GM06990 (cell line): ENCODE measurements at regions not wholly inside any gene's neighbourhood (a gene's known extent, or its start where the extent isn't known, plus 50 kb on each side); places are given as distances from the start of the nearest gene placed in this dataset.
"Not testable (repeated sequence)": the region's sequence is repeated elsewhere in the genome, so short reads cannot be mapped to it uniquely, and the experiment has no call there.

Experiments used
- DNase-seq: peaks from one replicate; pipeline ENCODE4 v3.0.0-alpha.2; 2011; ENCODE audit not compliant: insufficient read length; ENCODE audit errors: extremely low read depth
- H3K27me3 ChIP-seq: replicated peaks from 2 replicates; pipeline ENCODE4 v1.6.0; 2011; ENCODE audit warnings: low read length; ENCODE audit not compliant: control insufficient read depth, insufficient read depth
- H3K36me3 ChIP-seq: 2 replicates; pipeline ENCODE4 v1.5.1; 2011; ENCODE audit warnings: low read length; ENCODE audit not compliant: control insufficient read depth, insufficient read depth
- H3K4me3 ChIP-seq: replicated peaks from 2 replicates; pipeline ENCODE4 v1.5.1; 2011; ENCODE audit warnings: low read depth, mild to moderate bottlenecking, control low read depth, low read length
- CTCF ChIP-seq: IDR thresholded peaks from 2 replicates; pipeline ENCODE4 v1.5.1; 2011; ENCODE audit warnings: low read length, control low read depth, mild to moderate bottlenecking, inconsistent platforms; ENCODE audit not compliant: insufficient read depth, poor library complexity, severe bottlenecking

- H3K4me3 ChIP-seq = no peak overlapping the region
- no peaks in the 10 kb centered on the region for H3K27me3 ChIP-seq
- DNase-seq = no peak
- no peak for TF ChIP-seq CTCF
- no peaks in the 10 kb centered on the region for H3K36me3 ChIP-seq
Observed at GRCh38 chr7:57198801-57199200, 66.6 kb upstream of the ZNF479 start.

GRCh38 chr7:57199252-57199651 lies 67.0 kb upstream of the ZNF479 start:
- Histone ChIP-seq H3K4me3 (no peak overlapping the region), H3K36me3 (no peaks in the 10 kb centered on the region), H3K27me3 (no peaks in the 10 kb centered on the region)
- TF ChIP-seq CTCF = no peak
- DNase-seq = no peak

DNA sequence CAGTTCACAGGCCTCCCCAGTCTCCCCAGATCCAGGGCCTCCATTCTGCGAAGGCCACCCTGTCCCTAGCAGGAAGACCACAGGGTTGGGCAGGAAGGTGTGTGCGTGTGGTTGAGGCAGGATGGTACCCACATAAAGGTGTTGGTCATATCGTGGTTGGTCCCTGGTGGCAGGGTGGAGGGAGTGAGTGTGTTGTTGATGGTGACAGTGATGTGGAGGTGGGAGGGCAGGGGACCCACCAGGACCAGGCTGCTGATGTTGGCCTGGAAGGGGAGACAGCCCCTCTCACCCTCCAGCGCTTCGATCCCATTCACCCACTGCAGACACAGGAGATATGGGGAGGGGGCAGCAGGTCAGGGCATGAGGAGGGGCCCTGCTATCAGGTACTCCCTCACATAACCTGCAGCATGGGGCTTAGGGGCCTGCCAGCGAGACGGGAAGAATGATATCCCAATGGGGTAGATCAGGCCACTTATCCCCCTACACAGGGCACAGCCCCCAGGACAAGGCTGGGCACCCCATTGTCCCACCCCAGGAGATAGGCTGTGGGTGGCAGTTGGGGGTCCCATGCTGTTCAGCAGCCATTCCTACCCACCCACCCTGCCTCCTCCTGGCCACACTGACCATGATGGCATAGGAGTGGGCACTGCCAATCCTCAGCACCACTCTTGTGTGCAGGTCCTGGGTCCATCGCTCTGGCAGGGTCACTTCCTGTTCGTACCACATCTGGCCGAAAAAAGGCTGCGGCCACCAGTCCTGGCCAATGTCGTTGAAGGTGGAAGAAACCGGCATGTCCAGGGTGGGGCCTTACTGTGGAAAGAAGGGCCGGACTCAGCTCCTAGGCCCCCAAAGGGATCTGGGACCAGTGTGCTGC lies 69.0 kb upstream of the ZNF479 start:
- no peak overlapping the region for H3K4me3 ChIP-seq
- no peaks in the 10 kb centered on the region for H3K27me3 ChIP-seq
- H3K36me3 ChIP-seq = no peaks in the 10 kb centered on the region
- no peak for DNase-seq
- TF ChIP-seq CTCF = no peak

GRCh38 chr7:57201895-57202210 lies 69.6 kb upstream of the ZNF479 start:
- TF ChIP-seq CTCF = no peak
- H3K36me3 ChIP-seq = no peaks in the 10 kb centered on the region
- H3K27me3 ChIP-seq = no peaks in the 10 kb centered on the region
- DNase-seq = no peak
- no peak overlapping the region for H3K4me3 ChIP-seq

DNA sequence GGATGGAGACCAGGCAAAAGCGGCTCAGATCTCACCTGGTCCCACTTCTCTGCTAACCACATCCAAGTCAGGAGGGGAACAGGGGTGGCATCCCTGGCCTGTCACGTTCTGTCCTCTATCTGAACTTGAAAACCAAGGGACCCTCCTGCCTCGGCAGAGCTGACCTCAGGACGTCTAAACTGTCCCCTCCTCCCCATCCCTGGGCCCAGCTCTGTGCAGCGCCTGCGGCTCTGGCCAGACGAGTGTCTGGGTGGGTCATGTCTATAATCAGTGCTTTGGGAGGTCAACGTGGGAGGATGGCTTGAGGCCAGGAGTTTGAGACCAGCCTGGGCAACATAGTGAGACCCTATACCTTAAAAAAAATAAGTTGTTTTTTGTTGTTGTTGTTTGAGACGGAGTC lies 70.0 kb upstream of the ZNF479 start:
- no peak overlapping the region for H3K4me3 ChIP-seq
- no peak for DNase-seq
- no peaks in the 10 kb centered on the region for H3K36me3 ChIP-seq
- H3K27me3 ChIP-seq = no peaks in the 10 kb centered on the region
- TF ChIP-seq CTCF = no peak

- TF ChIP-seq CTCF = no peak
- no peak overlapping the region for H3K4me3 ChIP-seq
Observed at GRCh38 chr7:57203161-57203791, 71.0 kb upstream of the ZNF479 start.

GRCh38 chr7:57203858-57204257 lies 71.6 kb upstream of the ZNF479 start:
- not testable (repeated sequence) for H3K27me3 ChIP-seq, DNase-seq, H3K36me3 ChIP-seq, H3K4me3 ChIP-seq

More at GRCh38 chr7:57203161-57203791, 71.0 kb upstream of the ZNF479 start:
- Histone ChIP-seq H3K27me3 (no peaks in the 10 kb centered on the region), H3K36me3 (no peaks in the 10 kb centered on the region)
- no peak for DNase-seq
